Mucosa of descending colon (tissue), 3 donors: ENCODE measurements at regions not wholly inside any gene's neighbourhood (a gene's known extent, or its start where the extent isn't known, plus 50 kb on each side); places are given as distances from the start of the nearest gene placed in this dataset.

ENCODE experiments used
- ATAC-seq: fragments of 200-7000 bp; cut with Tn5 transposase; one replicate; pipeline ENCODE4 v1.9.1; 2020; ENCODE audit warnings: mild to moderate bottlenecking, moderate library complexity
- DNase-seq, 3 donors: peaks; one replicate each; pipeline ENCODE4 v3.0.0-alpha.2; 2020
- H3K36me3 ChIP-seq: fragments of 200-600 bp; one replicate; pipeline ENCODE4 v1.8.0; 2021; ENCODE audit warnings: low read depth, mild to moderate bottlenecking
- H3K4me1 ChIP-seq: fragments of 200-600 bp; one replicate; pipeline ENCODE4 v1.8.0; 2021; ENCODE audit warnings: low read depth, mild to moderate bottlenecking
- H3K4me3 ChIP-seq: fragments of 200-600 bp; one replicate; pipeline ENCODE4 v1.8.0; 2021; ENCODE audit warnings: mild to moderate bottlenecking
- H3K9me3 ChIP-seq: fragments of 200-600 bp; one replicate; pipeline ENCODE4 v1.8.0; 2021; ENCODE audit warnings: mild to moderate bottlenecking
- intact Hi-C, 2 donors: fragments of 100-400 bp; cut with DNase I in 1 of 2; cut with micrococcal nuclease in 1 of 2; formaldehyde crosslinking; loops; one replicate each; pipeline versions ENCODE4 v1.11.0 to v1.11.1; 2022; cut with DNase I, micrococcal nuclease
- TF ChIP-seq, protein P1 (sequence below): fragments of 200-600 bp; IDR thresholded peaks from one replicate; pipeline ENCODE4 v1.8.0; 2022; ENCODE audit warnings: antibody characterized with exemption, mild to moderate bottlenecking
- donor health status: DM: no; HTN: no; CAD: no; lungs with moderate emphysema.
- donor health status: DM: no; HTN: no; CAD: no.
- donor health status: DM: no; HTN: yes; CAD: no.

DNA sequence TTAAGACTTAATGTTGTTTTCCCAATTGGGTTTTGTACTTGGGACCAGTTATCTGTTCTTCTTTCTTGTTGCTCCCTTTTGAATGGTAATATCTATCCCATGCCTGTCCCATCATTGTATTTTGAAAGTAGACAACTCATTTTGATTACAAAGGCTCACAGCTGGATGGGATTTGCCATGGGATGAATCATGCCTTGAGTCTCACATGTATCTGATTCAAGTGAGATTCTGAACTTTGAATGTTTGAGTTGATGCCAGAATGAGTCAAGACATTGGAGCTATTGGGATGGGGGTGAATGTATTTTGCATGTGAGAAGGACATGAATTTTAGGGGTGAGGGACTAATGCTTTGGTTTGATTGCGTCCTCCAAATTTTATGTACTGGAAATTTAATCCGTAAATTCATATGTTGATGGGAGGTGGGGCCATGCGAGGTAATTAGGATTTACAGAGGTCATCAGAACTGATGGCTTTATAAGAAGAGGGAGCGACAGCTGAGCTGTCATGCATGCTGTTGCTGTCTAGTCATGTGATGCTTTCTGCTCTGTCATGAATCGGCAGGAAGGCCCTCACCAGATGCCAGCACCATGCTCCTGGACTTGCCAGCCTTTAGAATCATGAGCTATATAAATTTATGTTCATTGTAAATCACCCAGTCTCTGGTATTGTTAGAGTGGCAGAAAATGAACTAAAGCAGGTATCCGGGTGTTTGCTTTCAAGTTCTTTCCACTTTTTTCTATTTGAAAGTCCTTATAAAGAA, 741.3 kb upstream of the RAB6C start:
- DNase-seq (no peak), ATAC-seq (no peak)
- no peak overlapping the region for H3K4me3 ChIP-seq
- no peaks in the 10 kb centered on the region for H3K36me3 ChIP-seq
- H3K9me3 ChIP-seq = no peaks in the 10 kb centered on the region
- TF ChIP-seq, protein P1, sequence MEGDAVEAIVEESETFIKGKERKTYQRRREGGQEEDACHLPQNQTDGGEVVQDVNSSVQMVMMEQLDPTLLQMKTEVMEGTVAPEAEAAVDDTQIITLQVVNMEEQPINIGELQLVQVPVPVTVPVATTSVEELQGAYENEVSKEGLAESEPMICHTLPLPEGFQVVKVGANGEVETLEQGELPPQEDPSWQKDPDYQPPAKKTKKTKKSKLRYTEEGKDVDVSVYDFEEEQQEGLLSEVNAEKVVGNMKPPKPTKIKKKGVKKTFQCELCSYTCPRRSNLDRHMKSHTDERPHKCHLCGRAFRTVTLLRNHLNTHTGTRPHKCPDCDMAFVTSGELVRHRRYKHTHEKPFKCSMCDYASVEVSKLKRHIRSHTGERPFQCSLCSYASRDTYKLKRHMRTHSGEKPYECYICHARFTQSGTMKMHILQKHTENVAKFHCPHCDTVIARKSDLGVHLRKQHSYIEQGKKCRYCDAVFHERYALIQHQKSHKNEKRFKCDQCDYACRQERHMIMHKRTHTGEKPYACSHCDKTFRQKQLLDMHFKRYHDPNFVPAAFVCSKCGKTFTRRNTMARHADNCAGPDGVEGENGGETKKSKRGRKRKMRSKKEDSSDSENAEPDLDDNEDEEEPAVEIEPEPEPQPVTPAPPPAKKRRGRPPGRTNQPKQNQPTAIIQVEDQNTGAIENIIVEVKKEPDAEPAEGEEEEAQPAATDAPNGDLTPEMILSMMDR = no peak
- no peaks in the 10 kb centered on the region for H3K4me1 ChIP-seq
- intact Hi-C loops = no loop called here

- Histone ChIP-seq H3K9me3 (no peaks in the 10 kb centered on the region), H3K36me3 (no peaks in the 10 kb centered on the region), H3K4me3 (no peak overlapping the region), H3K4me1 (no peaks in the 10 kb centered on the region)
- no peak for DNase-seq
- TF ChIP-seq, protein P1 = no peak
- ATAC-seq = no peak
- intact Hi-C loops = no loop called here
These were observed 740.3 kb upstream of the RAB6C start for GRCh38 chr2:129239141-129239540.

- no peaks in the 10 kb centered on the region for H3K36me3 ChIP-seq
- ATAC-seq = no peak
- no peaks in the 10 kb centered on the region for H3K4me1 ChIP-seq
- intact Hi-C loops = no loop called here
- TF ChIP-seq, protein P1 = no peak
- no peak overlapping the region for H3K4me3 ChIP-seq
- no peaks in the 10 kb centered on the region for H3K9me3 ChIP-seq
- DNase-seq = no peak
These were observed 739.4 kb upstream of the RAB6C start for GRCh38 chr2:129240061-129240460.

DNA sequence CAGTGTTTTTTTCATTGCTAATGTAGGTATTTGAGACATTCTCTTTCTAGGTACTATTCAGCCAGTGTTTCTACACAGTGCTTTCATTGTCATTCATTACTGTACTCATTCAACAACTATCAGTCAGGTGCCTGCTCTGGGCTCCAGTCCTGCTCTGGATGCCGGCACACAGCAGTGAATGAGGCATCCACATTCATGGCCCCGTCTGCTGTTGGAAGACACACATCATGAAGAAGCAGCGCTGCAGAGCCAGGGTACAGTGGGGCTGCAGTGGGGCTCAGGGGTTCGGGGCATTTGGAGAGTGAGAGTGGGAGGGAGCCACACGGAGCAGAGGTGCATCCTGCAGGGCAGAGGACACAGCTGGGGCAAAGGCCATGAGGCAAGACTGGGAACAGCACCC, 737.2 kb upstream of the RAB6C start:
- Histone ChIP-seq H3K36me3 (no peaks in the 10 kb centered on the region), H3K9me3 (no peaks in the 10 kb centered on the region), H3K4me1 (no peaks in the 10 kb centered on the region), H3K4me3 (no peak overlapping the region)
- no peak for DNase-seq
- no peak for ATAC-seq
- intact Hi-C loops = no loop called here
- TF ChIP-seq, protein P1 = no peak

DNA sequence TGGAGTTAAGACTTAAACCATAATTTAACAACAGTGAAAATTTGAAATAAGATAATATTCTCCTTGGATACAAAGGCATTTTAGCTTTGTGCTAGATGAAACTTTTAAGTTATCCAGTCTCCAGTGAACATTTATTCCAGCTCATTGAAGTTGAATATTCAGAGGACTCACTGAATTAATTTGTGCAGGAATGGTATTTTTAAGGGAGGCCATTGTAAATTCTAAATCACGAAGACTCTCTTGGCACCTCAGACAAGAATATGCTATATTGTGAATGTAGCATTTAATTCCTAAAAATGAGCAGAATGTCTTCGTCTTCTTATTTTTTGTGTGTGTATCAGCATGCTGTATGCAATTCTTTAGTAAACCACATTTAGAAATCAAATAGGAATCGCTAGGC, 731.7 kb upstream of the RAB6C start:
- no peak for DNase-seq
- no peak overlapping the region for H3K4me3 ChIP-seq
- H3K36me3 ChIP-seq = no peaks in the 10 kb centered on the region
- intact Hi-C loops = no loop called here
- no peak for ATAC-seq
- TF ChIP-seq, protein P1 = no peak
- no peaks in the 10 kb centered on the region for H3K4me1 ChIP-seq
- no peaks in the 10 kb centered on the region for H3K9me3 ChIP-seq

GRCh38 chr2:129248198-129248597, 731.3 kb upstream of the RAB6C start:
- DNase-seq (no peak), ATAC-seq (no peak)
- H3K4me3 ChIP-seq = no peak overlapping the region
- TF ChIP-seq, protein P1 = no peak
- intact Hi-C loops = no loop called here
- H3K4me1 ChIP-seq = no peaks in the 10 kb centered on the region
- H3K36me3 ChIP-seq = no peaks in the 10 kb centered on the region
- no peaks in the 10 kb centered on the region for H3K9me3 ChIP-seq
